Body of pancreas (tissue), 4 donors: ENCODE measurements at regions not wholly inside any gene's neighbourhood (a gene's known extent, or its start where the extent isn't known, plus 50 kb on each side); places are given as distances from the start of the nearest gene placed in this dataset.

Source experiments
- POLR2A ChIP-seq, 3 donors: fragments of 450-650 bp; IDR thresholded peaks; one replicate each; pipeline ENCODE4 v1.6.1; 2016; ENCODE audit warnings: antibody characterized with exemption in 3 of 3, mild to moderate bottlenecking in 2 of 3
- TF ChIP-seq, protein P1 (sequence below), 7 experiments: fragments of 450-650 bp in 4 of 7; fragments of 200-600 bp in 3 of 7; sonication (generic) in 3 of 7; IDR thresholded peaks; one replicate each; pipeline ENCODE4 v1.5.1; 2016 to 2019; ENCODE audit warnings: antibody characterized with exemption in 7 of 7

GRCh38 chr6:140275725-140276124 lies 901.3 kb upstream of the CITED2 start:
- TF ChIP-seq, protein P1, sequence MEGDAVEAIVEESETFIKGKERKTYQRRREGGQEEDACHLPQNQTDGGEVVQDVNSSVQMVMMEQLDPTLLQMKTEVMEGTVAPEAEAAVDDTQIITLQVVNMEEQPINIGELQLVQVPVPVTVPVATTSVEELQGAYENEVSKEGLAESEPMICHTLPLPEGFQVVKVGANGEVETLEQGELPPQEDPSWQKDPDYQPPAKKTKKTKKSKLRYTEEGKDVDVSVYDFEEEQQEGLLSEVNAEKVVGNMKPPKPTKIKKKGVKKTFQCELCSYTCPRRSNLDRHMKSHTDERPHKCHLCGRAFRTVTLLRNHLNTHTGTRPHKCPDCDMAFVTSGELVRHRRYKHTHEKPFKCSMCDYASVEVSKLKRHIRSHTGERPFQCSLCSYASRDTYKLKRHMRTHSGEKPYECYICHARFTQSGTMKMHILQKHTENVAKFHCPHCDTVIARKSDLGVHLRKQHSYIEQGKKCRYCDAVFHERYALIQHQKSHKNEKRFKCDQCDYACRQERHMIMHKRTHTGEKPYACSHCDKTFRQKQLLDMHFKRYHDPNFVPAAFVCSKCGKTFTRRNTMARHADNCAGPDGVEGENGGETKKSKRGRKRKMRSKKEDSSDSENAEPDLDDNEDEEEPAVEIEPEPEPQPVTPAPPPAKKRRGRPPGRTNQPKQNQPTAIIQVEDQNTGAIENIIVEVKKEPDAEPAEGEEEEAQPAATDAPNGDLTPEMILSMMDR (IDR thresholded peaks at IDR 0.05): no peak
- no peak for TF ChIP-seq POLR2A (IDR thresholded peaks at IDR 0.05)
